GM23338 (cell line): ENCODE measurements at regions not wholly inside any gene's neighbourhood (a gene's known extent, or its start where the extent isn't known, plus 50 kb on each side); places are given as distances from the start of the nearest gene placed in this dataset.

Experiments used
- ATAC-seq: fragments of 200-7000 bp; cut with Tn5 transposase; 3 replicates; pipeline ENCODE4 v1.9.1; 2020
- DNase-seq: peaks from one replicate; pipeline ENCODE4 v3.0.0-alpha.2; 2015; ENCODE audit warnings: low spot score
- H2AFZ ChIP-seq: fragments of 200-600 bp; sonication (generic); 2 replicates; pipeline ENCODE4 v1.8.0; 2016; ENCODE audit warnings: antibody characterized with exemption, mild to moderate bottlenecking, moderate library complexity
- H3F3A ChIP-seq: fragments of 200-600 bp; sonication (generic); replicated peaks from 2 replicates; pipeline ENCODE4 v1.8.0; 2017; ENCODE audit warnings: antibody characterized with exemption, mixed run types, low read depth
- H3K27ac ChIP-seq: fragments of 200-600 bp; sonication (generic); 2 replicates; pipeline ENCODE4 v1.6.1; 2016; ENCODE audit warnings: low read depth
- H3K27me3 ChIP-seq: fragments of 200-600 bp; sonication (generic); 2 replicates; pipeline ENCODE4 v1.8.0; 2016; ENCODE audit warnings: mild to moderate bottlenecking, mixed run types, moderate library complexity; ENCODE audit not compliant: insufficient read depth
- H3K36me3 ChIP-seq: fragments of 200-600 bp; sonication (generic); 2 replicates; pipeline ENCODE4 v1.8.0; 2016; ENCODE audit warnings: mild to moderate bottlenecking; ENCODE audit not compliant: insufficient read depth
- H3K4me1 ChIP-seq: fragments of 200-600 bp; sonication (generic); 2 replicates; pipeline ENCODE4 v1.8.0; 2016; ENCODE audit warnings: mild to moderate bottlenecking, moderate library complexity; ENCODE audit not compliant: insufficient read depth
- H3K4me2 ChIP-seq: fragments of 200-600 bp; sonication (generic); 2 replicates; pipeline ENCODE4 v1.7.1; 2017; ENCODE audit warnings: mixed run types
- H3K4me3 ChIP-seq: fragments of 200-600 bp; sonication (generic); 2 replicates; pipeline ENCODE4 v1.6.1; 2016; ENCODE audit warnings: mixed run types
- H3K79me2 ChIP-seq: fragments of 200-600 bp; sonication (generic); replicated peaks from 2 replicates; pipeline ENCODE4 v1.8.0; 2017; ENCODE audit warnings: mild to moderate bottlenecking; ENCODE audit not compliant: insufficient read depth
- H3K9me2 ChIP-seq: fragments of 200-600 bp; sonication (generic); 2 replicates; pipeline ENCODE4 v1.8.0; 2017; ENCODE audit not compliant: insufficient read depth
- H4K20me1 ChIP-seq: fragments of 200-600 bp; sonication (generic); replicated peaks from 2 replicates; pipeline ENCODE4 v1.8.0; 2017; ENCODE audit warnings: mild to moderate bottlenecking; ENCODE audit not compliant: insufficient read depth
- H3K27ac Mint-ChIP-seq: 2 replicates; pipeline ENCODE4 v1.8.0; 2020; ENCODE audit warnings: inconsistent platforms, mild to moderate bottlenecking, moderate library complexity, mixed read lengths
- H3K27me3 Mint-ChIP-seq: 3 replicates; pipeline ENCODE4 v1.8.0; 2022; ENCODE audit warnings: low read depth, mild to moderate bottlenecking, moderate library complexity, mixed read lengths, inconsistent platforms; ENCODE audit not compliant: insufficient read depth, poor library complexity
- H3K36me3 Mint-ChIP-seq: 3 replicates; pipeline ENCODE4 v1.8.0; 2021; ENCODE audit warnings: low read depth, mild to moderate bottlenecking, inconsistent platforms, moderate library complexity, mixed read lengths
- H3K4me1 Mint-ChIP-seq: 3 replicates; pipeline ENCODE4 v1.8.0; 2020; ENCODE audit warnings: mild to moderate bottlenecking, inconsistent platforms, mixed read lengths
- H3K4me3 Mint-ChIP-seq: 3 replicates; pipeline ENCODE4 v1.8.0; 2021; ENCODE audit warnings: moderate library complexity, mild to moderate bottlenecking, inconsistent platforms, mixed read lengths
- H3K9me3 Mint-ChIP-seq: 3 replicates; pipeline ENCODE4 v1.8.0; 2020; ENCODE audit warnings: moderate library complexity, mild to moderate bottlenecking, inconsistent platforms, mixed read lengths
- CREB1 ChIP-seq: fragments of 250-450 bp; sonication (Bioruptor Pico); IDR thresholded peaks from 2 replicates; pipeline ENCODE4 v1.5.0; 2020; ENCODE audit warnings: low read depth, mild to moderate bottlenecking, moderate library complexity
- EZH2 ChIP-seq: fragments of 200-600 bp; sonication (generic); IDR thresholded peaks from one replicate; pipeline ENCODE4 v1.8.0; 2017; ENCODE audit warnings: antibody characterized with exemption, mild to moderate bottlenecking, low read depth; ENCODE audit not compliant: unreplicated experiment
- EZH2phosphoT487 ChIP-seq: fragments of 200-600 bp; sonication (generic); IDR thresholded peaks from one replicate; pipeline ENCODE4 v1.8.1; 2018; ENCODE audit warnings: antibody characterized with exemption; ENCODE audit not compliant: unreplicated experiment
- JUNB ChIP-seq: IDR thresholded peaks from one replicate; pipeline ENCODE4 v1.6.1; 2016; ENCODE audit warnings: antibody characterized with exemption; ENCODE audit not compliant: unreplicated experiment
- NANOG ChIP-seq: IDR thresholded peaks from 2 replicates; pipeline ENCODE4 v1.6.1; 2016; ENCODE audit warnings: antibody characterized with exemption, borderline replicate concordance
- POLR2AphosphoS5 ChIP-seq: IDR thresholded peaks from 2 replicates; pipeline ENCODE4 v1.6.1; 2016; ENCODE audit warnings: antibody characterized with exemption, low read depth
- STAT1 ChIP-seq: IDR thresholded peaks from one replicate; pipeline ENCODE4 v1.6.1; 2016; ENCODE audit warnings: antibody characterized with exemption; ENCODE audit not compliant: unreplicated experiment
- ZNF114 ChIP-seq: fragments of 250-450 bp; sonication (Bioruptor Pico); IDR thresholded peaks from 2 replicates; pipeline ENCODE4 v1.5.0; 2020; ENCODE audit warnings: mild to moderate bottlenecking, moderate library complexity
- TF ChIP-seq, protein P1 (sequence below): fragments of 250-450 bp; sonication (Bioruptor Pico); IDR thresholded peaks from 2 replicates; pipeline ENCODE4 v1.5.0; 2020; ENCODE audit warnings: mild to moderate bottlenecking, moderate library complexity
- TF ChIP-seq, protein P2 (sequence below): IDR thresholded peaks from 2 replicates; pipeline ENCODE4 v1.6.1; 2016; ENCODE audit warnings: antibody characterized with exemption

DNA sequence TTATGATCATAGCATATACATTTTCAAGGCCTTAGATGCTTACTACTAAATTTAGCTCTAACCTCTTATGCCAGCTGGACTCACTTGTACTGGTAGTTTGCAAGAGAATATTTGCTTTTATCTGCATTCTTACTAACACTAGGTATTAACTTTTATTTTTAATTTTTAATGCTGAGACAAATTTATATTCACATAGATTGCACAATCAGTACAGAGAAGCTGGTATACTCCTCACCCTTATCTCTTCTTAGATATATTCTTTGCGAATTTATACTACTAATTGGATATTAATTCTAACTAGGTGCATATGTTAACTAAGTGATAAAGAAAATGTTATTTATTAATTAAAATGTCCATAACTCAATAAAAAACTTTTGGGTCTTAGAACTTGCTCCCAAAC is 561.8 kb upstream of the PRMT6 start (continued):
- TF ChIP-seq, protein P1, sequence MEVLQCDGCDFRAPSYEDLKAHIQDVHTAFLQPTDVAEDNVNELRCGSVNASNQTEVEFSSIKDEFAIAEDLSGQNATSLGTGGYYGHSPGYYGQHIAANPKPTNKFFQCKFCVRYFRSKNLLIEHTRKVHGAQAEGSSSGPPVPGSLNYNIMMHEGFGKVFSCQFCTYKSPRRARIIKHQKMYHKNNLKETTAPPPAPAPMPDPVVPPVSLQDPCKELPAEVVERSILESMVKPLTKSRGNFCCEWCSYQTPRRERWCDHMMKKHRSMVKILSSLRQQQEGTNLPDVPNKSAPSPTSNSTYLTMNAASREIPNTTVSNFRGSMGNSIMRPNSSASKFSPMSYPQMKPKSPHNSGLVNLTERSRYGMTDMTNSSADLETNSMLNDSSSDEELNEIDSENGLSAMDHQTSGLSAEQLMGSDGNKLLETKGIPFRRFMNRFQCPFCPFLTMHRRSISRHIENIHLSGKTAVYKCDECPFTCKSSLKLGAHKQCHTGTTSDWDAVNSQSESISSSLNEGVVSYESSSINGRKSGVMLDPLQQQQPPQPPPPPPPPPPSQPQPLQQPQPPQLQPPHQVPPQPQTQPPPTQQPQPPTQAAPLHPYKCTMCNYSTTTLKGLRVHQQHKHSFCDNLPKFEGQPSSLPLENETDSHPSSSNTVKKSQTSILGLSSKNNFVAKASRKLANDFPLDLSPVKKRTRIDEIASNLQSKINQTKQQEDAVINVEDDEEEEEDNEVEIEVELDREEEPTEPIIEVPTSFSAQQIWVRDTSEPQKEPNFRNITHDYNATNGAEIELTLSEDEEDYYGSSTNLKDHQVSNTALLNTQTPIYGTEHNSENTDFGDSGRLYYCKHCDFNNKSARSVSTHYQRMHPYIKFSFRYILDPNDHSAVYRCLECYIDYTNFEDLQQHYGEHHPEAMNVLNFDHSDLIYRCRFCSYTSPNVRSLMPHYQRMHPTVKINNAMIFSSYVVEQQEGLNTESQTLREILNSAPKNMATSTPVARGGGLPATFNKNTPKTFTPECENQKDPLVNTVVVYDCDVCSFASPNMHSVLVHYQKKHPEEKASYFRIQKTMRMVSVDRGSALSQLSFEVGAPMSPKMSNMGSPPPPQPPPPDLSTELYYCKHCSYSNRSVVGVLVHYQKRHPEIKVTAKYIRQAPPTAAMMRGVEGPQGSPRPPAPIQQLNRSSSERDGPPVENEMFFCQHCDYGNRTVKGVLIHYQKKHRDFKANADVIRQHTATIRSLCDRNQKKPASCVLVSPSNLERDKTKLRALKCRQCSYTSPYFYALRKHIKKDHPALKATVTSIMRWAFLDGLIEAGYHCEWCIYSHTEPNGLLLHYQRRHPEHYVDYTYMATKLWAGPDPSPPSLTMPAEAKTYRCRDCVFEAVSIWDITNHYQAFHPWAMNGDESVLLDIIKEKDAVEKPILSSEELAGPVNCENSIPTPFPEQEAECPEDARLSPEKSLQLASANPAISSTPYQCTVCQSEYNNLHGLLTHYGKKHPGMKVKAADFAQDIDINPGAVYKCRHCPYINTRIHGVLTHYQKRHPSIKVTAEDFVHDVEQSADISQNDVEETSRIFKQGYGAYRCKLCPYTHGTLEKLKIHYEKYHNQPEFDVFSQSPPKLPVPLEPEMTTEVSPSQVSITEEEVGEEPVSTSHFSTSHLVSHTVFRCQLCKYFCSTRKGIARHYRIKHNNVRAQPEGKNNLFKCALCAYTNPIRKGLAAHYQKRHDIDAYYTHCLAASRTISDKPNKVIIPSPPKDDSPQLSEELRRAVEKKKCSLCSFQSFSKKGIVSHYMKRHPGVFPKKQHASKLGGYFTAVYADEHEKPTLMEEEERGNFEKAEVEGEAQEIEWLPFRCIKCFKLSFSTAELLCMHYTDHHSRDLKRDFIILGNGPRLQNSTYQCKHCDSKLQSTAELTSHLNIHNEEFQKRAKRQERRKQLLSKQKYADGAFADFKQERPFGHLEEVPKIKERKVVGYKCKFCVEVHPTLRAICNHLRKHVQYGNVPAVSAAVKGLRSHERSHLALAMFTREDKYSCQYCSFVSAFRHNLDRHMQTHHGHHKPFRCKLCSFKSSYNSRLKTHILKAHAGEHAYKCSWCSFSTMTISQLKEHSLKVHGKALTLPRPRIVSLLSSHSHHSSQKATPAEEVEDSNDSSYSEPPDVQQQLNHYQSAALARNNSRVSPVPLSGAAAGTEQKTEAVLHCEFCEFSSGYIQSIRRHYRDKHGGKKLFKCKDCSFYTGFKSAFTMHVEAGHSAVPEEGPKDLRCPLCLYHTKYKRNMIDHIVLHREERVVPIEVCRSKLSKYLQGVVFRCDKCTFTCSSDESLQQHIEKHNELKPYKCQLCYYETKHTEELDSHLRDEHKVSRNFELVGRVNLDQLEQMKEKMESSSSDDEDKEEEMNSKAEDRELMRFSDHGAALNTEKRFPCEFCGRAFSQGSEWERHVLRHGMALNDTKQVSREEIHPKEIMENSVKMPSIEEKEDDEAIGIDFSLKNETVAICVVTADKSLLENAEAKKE (CRISPR knock-in tag), result no peak
- TF ChIP-seq, protein P2, sequence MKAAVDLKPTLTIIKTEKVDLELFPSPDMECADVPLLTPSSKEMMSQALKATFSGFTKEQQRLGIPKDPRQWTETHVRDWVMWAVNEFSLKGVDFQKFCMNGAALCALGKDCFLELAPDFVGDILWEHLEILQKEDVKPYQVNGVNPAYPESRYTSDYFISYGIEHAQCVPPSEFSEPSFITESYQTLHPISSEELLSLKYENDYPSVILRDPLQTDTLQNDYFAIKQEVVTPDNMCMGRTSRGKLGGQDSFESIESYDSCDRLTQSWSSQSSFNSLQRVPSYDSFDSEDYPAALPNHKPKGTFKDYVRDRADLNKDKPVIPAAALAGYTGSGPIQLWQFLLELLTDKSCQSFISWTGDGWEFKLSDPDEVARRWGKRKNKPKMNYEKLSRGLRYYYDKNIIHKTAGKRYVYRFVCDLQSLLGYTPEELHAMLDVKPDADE, result no peak

DNA sequence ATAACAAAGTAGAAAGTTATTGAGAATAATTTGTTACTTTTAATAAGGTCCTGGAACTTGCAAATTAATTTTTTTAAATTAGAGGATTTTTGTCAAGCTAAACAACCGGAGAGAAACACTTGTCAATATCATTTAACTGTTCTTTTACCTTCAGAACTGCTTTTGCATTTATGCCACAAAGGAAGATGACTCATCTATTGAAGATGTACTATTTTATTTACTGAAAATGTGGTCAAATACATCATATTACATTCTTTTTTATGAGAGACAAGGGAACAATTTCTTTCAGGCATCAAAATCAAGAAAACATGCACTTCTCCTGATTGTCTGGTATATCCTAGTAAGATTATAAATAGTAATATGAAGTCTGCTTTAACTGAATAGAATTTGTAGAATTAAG is 558.2 kb upstream of the PRMT6 start:
- DNase-seq (no peak), ATAC-seq (no peak)
- no peaks in the 10 kb centered on the region for H3K36me3 ChIP-seq
- H3K4me3 Mint-ChIP-seq, result no peak overlapping the region
- no peaks in the 10 kb centered on the region for H3K36me3 Mint-ChIP-seq
- no peak overlapping the region for H3K4me3 ChIP-seq
- no peak overlapping the region for H3K27ac ChIP-seq
- no peaks in the 10 kb centered on the region; the same call in 1 of the 2 replicates for H3K4me1 ChIP-seq
- no peaks in the 10 kb centered on the region for H4K20me1 ChIP-seq
- no peaks in the 10 kb centered on the region for H3K27me3 ChIP-seq
- no peak overlapping the region for H3K27ac Mint-ChIP-seq
- H3K4me2 ChIP-seq, result no peak overlapping the region
- no peaks in the 10 kb centered on the region for H3F3A ChIP-seq
- H3K4me1 Mint-ChIP-seq, result peaks cover 3% of the 10 kb centered on the region
- no peaks in the 10 kb centered on the region for H3K9me3 Mint-ChIP-seq
- H3K79me2 ChIP-seq, result no peaks in the 10 kb centered on the region
- H3K9me2 ChIP-seq, result no peaks in the 10 kb centered on the region
- no peak overlapping the region for H2AFZ ChIP-seq
- H3K27me3 Mint-ChIP-seq, result peaks cover 2% of the 10 kb centered on the region
- TF ChIP-seq CREB1 (no peak), JUNB (no peak), EZH2 (no peak), STAT1 (no peak), ZNF114 (CRISPR knock-in tag) (no peak), POLR2AphosphoS5 (no peak), NANOG (no peak), EZH2phosphoT487 (no peak)
- TF ChIP-seq, protein P1 (CRISPR knock-in tag), result no peak
